ENCODE measurements at regions not wholly inside any gene's neighbourhood (a gene's known extent, or its start where the extent isn't known, plus 50 kb on each side); places are given as distances from the start of the nearest gene placed in this dataset.

- DNase-seq, result no peak
These were observed 551.4 kb upstream of the IGFBP7 start for GRCh38 chr4:57661517-57662090.

GRCh38 chr4:57658673-57659072 is 548.5 kb upstream of the IGFBP7 start:
- DNase-seq, result no peak

GRCh38 chr4:57658188-57658587 is 548.0 kb upstream of the IGFBP7 start:
- no peak for DNase-seq

- DNase-seq, result no peak
These were observed 545.2 kb upstream of the IGFBP7 start for GRCh38 chr4:57655342-57655741.

GRCh38 chr4:57652779-57653178 is 542.6 kb upstream of the IGFBP7 start:
- DNase-seq, result no peak

GRCh38 chr4:57640391-57641100 is 530.4 kb upstream of the IGFBP7 start:
- no peak for DNase-seq

GRCh38 chr4:57639561-57640382 is 529.6 kb upstream of the IGFBP7 start:
- no peak for DNase-seq

GRCh38 chr4:57635910-57636309 is 525.7 kb upstream of the IGFBP7 start:
- DNase-seq, result no peak

- no peak for DNase-seq
These were observed 523.2 kb upstream of the IGFBP7 start for GRCh38 chr4:57633212-57633859.

GRCh38 chr4:57632564-57632963 is 522.4 kb upstream of the IGFBP7 start:
- no peak for DNase-seq

- DNase-seq, result no peak
These were observed 521.0 kb upstream of the IGFBP7 start for GRCh38 chr4:57631147-57631546.

GRCh38 chr4:57628004-57628403 is 517.8 kb upstream of the IGFBP7 start:
- no peak for DNase-seq

- no peak for DNase-seq
These were observed 504.2 kb upstream of the IGFBP7 start for GRCh38 chr4:57614257-57614932.

GRCh38 chr4:57612279-57612678 is 502.1 kb upstream of the IGFBP7 start:
- DNase-seq, result no peak

- no peak for DNase-seq
These were observed 497.5 kb upstream of the IGFBP7 start for GRCh38 chr4:57607566-57608180.

GRCh38 chr4:57605376-57605775 is 495.2 kb upstream of the IGFBP7 start:
- DNase-seq, result no peak

GRCh38 chr4:57602141-57602540 is 492.0 kb upstream of the IGFBP7 start:
- DNase-seq, result no peak

- no peak for DNase-seq
These were observed 480.9 kb upstream of the IGFBP7 start for GRCh38 chr4:57591073-57591472.

- DNase-seq, result no peak
These were observed 478.4 kb upstream of the IGFBP7 start for GRCh38 chr4:57588557-57588956.

- no peak for DNase-seq
These were observed 470.8 kb upstream of the IGFBP7 start for GRCh38 chr4:57580710-57581599.

GRCh38 chr4:57575426-57575825 is 465.2 kb upstream of the IGFBP7 start:
- DNase-seq, result no peak
